MM.1S (cell line): ENCODE measurements at regions not wholly inside any gene's neighbourhood (a gene's known extent, or its start where the extent isn't known, plus 50 kb on each side); places are given as distances from the start of the nearest gene placed in this dataset.

Experiments used
- DNase-seq: peaks from one replicate; pipeline ENCODE4 v3.0.0-alpha.2; 2015
- H2AFZ ChIP-seq: fragments of 300-600 bp; sonication (generic); 2 replicates; pipeline ENCODE4 v1.6.0; 2016; ENCODE audit warnings: antibody characterized with exemption, low read length
- H3F3A ChIP-seq: fragments of 300-600 bp; sonication (generic); 2 replicates; pipeline ENCODE4 v1.6.1; 2016; ENCODE audit warnings: mild to moderate bottlenecking, antibody characterized with exemption, low read length, moderate library complexity, mixed read lengths; ENCODE audit not compliant: insufficient read depth
- H3K27ac ChIP-seq: fragments of 300-600 bp; sonication (generic); 2 replicates; pipeline ENCODE4 v1.5.1; 2016; ENCODE audit warnings: mild to moderate bottlenecking, low read length
- H3K27me3 ChIP-seq: fragments of 300-600 bp; sonication (generic); replicated peaks from 2 replicates; pipeline ENCODE4 v1.6.0; 2016; ENCODE audit warnings: low read length; ENCODE audit not compliant: insufficient read depth
- H3K36me3 ChIP-seq: fragments of 300-600 bp; sonication (generic); replicated peaks from 2 replicates; pipeline ENCODE4 v1.6.1; 2016; ENCODE audit warnings: mild to moderate bottlenecking, low read length, mixed read lengths; ENCODE audit not compliant: insufficient read depth
- H3K4me1 ChIP-seq: fragments of 300-600 bp; sonication (generic); 2 replicates; pipeline ENCODE4 v1.6.1; 2016; ENCODE audit warnings: low read length, mixed read lengths
- H3K4me2 ChIP-seq: fragments of 300-600 bp; sonication (generic); 2 replicates; pipeline ENCODE4 v1.6.0; 2016; ENCODE audit warnings: low read depth, low read length
- H3K4me3 ChIP-seq: fragments of 300-600 bp; sonication (generic); 2 replicates; pipeline ENCODE4 v1.5.1; 2016; ENCODE audit warnings: low read length, mixed read lengths
- H3K79me2 ChIP-seq: fragments of 300-600 bp; sonication (generic); 2 replicates; pipeline ENCODE4 v1.6.1; 2016; ENCODE audit warnings: mixed run types, low read length, mixed read lengths
- H3K9ac ChIP-seq: fragments of 300-600 bp; sonication (generic); 2 replicates; pipeline ENCODE4 v1.6.1; 2016; ENCODE audit warnings: low read length, mixed read lengths
- H3K9me2 ChIP-seq: fragments of 300-600 bp; sonication (generic); replicated peaks from 2 replicates; pipeline ENCODE4 v1.6.1; 2016; ENCODE audit warnings: mild to moderate bottlenecking, low read length, mixed read lengths; ENCODE audit not compliant: insufficient read depth
- H3K9me3 ChIP-seq: fragments of 300-600 bp; sonication (generic); replicated peaks from 2 replicates; pipeline ENCODE4 v1.6.1; 2016; ENCODE audit warnings: mild to moderate bottlenecking, low read length, mixed read lengths; ENCODE audit not compliant: insufficient read depth
- H4K20me1 ChIP-seq: fragments of 300-600 bp; sonication (generic); 2 replicates; pipeline ENCODE4 v1.6.1; 2016; ENCODE audit warnings: mild to moderate bottlenecking, low read length, moderate library complexity, mixed read lengths; ENCODE audit not compliant: insufficient read depth
- CTCF ChIP-seq: fragments of 300-600 bp; sonication (generic); IDR thresholded peaks from 2 replicates; pipeline ENCODE4 v1.5.1; 2016; ENCODE audit warnings: antibody characterized with exemption, low read length, mixed read lengths
- EZH2 ChIP-seq: fragments of 300-600 bp; sonication (generic); optimal IDR thresholded peaks from 2 replicates; pipeline ENCODE3; 2017; ENCODE audit warnings: low read depth, mild to moderate bottlenecking, antibody characterized with exemption, low read length, mixed read lengths
- EZH2phosphoT487 ChIP-seq: fragments of 300-600 bp; sonication (generic); IDR thresholded peaks from 2 replicates; pipeline ENCODE4 v1.6.1; 2018; ENCODE audit warnings: antibody characterized with exemption, low read length

DNA sequence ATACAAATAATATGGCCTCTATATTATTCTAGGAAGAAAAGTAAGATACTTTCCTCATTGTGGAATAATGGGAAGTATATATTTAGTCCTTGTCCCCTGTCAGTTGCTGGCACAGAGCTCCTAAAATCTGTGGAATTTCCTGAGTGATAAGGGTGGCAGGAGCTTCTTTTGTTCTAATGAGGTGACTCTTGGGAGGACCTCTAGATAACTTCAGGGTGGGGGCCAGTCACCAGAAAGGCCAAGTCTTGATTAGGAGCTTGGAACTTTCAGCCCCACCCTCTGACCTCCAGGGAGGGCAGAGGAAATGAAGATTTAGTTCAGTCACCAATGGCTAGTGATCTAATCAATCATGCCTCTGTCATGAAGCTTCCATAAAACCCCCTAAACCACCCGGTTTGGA, 179.9 kb upstream of the PRICKLE1 start:
- H3K36me3 ChIP-seq = no peaks in the 10 kb centered on the region
- TF ChIP-seq EZH2 (no peak), CTCF (no peak), EZH2phosphoT487 (no peak)

GRCh38 chr12:42767998-42768397, 178.5 kb upstream of the PRICKLE1 start:
- no peak overlapping the region for H3K9ac ChIP-seq

More for the DNA sequence above, 179.9 kb upstream of the PRICKLE1 start:
- no peak for DNase-seq
- H3K4me3 ChIP-seq = no peak overlapping the region
- H3K9me2 ChIP-seq = no peaks in the 10 kb centered on the region
- H3K9ac ChIP-seq = no peak overlapping the region
- H2AFZ ChIP-seq = no peak overlapping the region
- no peaks in the 10 kb centered on the region for H3K79me2 ChIP-seq
- H3K4me2 ChIP-seq = no peak overlapping the region
- H3F3A ChIP-seq = no peaks in the 10 kb centered on the region
- no peaks in the 10 kb centered on the region for H4K20me1 ChIP-seq
- no peaks in the 10 kb centered on the region for H3K9me3 ChIP-seq
- no peaks in the 10 kb centered on the region for H3K4me1 ChIP-seq
- no peak overlapping the region for H3K27ac ChIP-seq
- no peaks in the 10 kb centered on the region for H3K27me3 ChIP-seq

GRCh38 chr12:42767326-42767954, 177.9 kb upstream of the PRICKLE1 start:
- H3K9ac ChIP-seq = no peak overlapping the region
- no peaks in the 10 kb centered on the region for H4K20me1 ChIP-seq

More at GRCh38 chr12:42767998-42768397, 178.5 kb upstream of the PRICKLE1 start:
- Histone ChIP-seq H3K4me1 (no peaks in the 10 kb centered on the region), H3K79me2 (no peaks in the 10 kb centered on the region), H3K27me3 (no peaks in the 10 kb centered on the region), H3K4me2 (no peak overlapping the region), H3K9me2 (no peaks in the 10 kb centered on the region), H3K27ac (no peak overlapping the region), H3K9me3 (no peaks in the 10 kb centered on the region), H4K20me1 (no peaks in the 10 kb centered on the region), H3K4me3 (no peak overlapping the region), H3F3A (no peaks in the 10 kb centered on the region), H3K36me3 (no peaks in the 10 kb centered on the region), H2AFZ (no peak overlapping the region)
- TF ChIP-seq CTCF = no peak
- DNase-seq = no peak

More at GRCh38 chr12:42767326-42767954, 177.9 kb upstream of the PRICKLE1 start:
- Histone ChIP-seq H3K4me1 (no peaks in the 10 kb centered on the region), H3K4me2 (no peak overlapping the region), H3K9me2 (no peaks in the 10 kb centered on the region), H3K79me2 (no peaks in the 10 kb centered on the region), H3K9me3 (no peaks in the 10 kb centered on the region), H3K4me3 (no peak overlapping the region), H3K36me3 (no peaks in the 10 kb centered on the region), H3K27me3 (no peaks in the 10 kb centered on the region), H3K27ac (no peak overlapping the region), H2AFZ (no peak overlapping the region), H3F3A (no peaks in the 10 kb centered on the region)
- TF ChIP-seq EZH2phosphoT487 (no peak), CTCF (no peak), EZH2 (no peak)
- DNase-seq = no peak
